Skeletal muscle tissue (tissue), 3 donors: ENCODE measurements at regions not wholly inside any gene's neighbourhood (a gene's known extent, or its start where the extent isn't known, plus 50 kb on each side); places are given as distances from the start of the nearest gene placed in this dataset.

ENCODE experiments used
- H3K27ac ChIP-seq: one replicate; pipeline ENCODE4 v1.7.0; 2013; ENCODE audit warnings: mild to moderate bottlenecking, low read depth, low read length, inconsistent platforms
- H3K27me3 ChIP-seq, 3 donors: one replicate each; pipeline ENCODE4 v1.7.0; 2013; ENCODE audit warnings: low read length in 3 of 3; ENCODE audit not compliant: control insufficient read depth in 3 of 3, insufficient read depth in 3 of 3
- H3K36me3 ChIP-seq, 3 donors: one replicate each; pipeline ENCODE4 v1.7.0; 2013; ENCODE audit warnings: low read length in 3 of 3; ENCODE audit not compliant: control insufficient read depth in 3 of 3, insufficient read depth in 3 of 3
- H3K4me1 ChIP-seq, 3 donors: one replicate each; pipeline ENCODE4 v1.7.0; 2013; ENCODE audit warnings: low read length in 3 of 3, mild to moderate bottlenecking in 3 of 3; ENCODE audit not compliant: control insufficient read depth in 3 of 3, insufficient read depth in 3 of 3
- H3K4me3 ChIP-seq, 3 donors: one replicate each; pipeline ENCODE4 v1.7.0; 2013; ENCODE audit warnings: low read length in 3 of 3
- H3K9ac ChIP-seq, 3 donors: one replicate each; pipeline ENCODE4 v1.7.0; 2013; ENCODE audit warnings: low read length in 3 of 3, mild to moderate bottlenecking in 3 of 3, moderate library complexity in 2 of 3, low read depth in 1 of 3
- H3K9me3 ChIP-seq, 3 donors: one replicate each; pipeline ENCODE4 v1.7.0; 2013; ENCODE audit warnings: low read length in 3 of 3; ENCODE audit not compliant: control insufficient read depth in 3 of 3
- donor health status: Osteomylitis.

DNA sequence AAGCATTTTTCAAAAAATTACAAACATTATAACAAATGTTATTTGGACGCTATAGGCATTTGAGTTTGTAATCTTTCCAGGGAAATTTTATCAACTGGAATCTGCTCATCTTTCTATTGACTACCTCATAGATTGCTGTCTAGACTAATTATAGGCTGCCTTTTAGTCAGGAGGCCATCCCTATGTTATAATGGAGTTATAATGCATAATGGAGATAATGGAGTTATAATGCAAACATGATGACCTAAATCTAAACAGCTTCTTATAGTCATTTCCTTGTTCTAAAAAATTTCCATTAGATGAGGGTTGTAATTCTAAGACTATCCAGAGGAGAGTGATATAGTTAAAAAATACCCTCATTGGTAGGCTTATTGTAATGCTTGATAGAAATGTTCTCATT is 226.4 kb downstream of the SI start:
- Histone ChIP-seq H3K9me3 (no peaks in the 10 kb centered on the region), H3K9ac (no peak overlapping the region), H3K4me3 (no peak overlapping the region), H3K27ac (no peak overlapping the region), H3K4me1 (no peaks in the 10 kb centered on the region), H3K36me3 (no peaks in the 10 kb centered on the region), H3K27me3 (no peaks in the 10 kb centered on the region)

DNA sequence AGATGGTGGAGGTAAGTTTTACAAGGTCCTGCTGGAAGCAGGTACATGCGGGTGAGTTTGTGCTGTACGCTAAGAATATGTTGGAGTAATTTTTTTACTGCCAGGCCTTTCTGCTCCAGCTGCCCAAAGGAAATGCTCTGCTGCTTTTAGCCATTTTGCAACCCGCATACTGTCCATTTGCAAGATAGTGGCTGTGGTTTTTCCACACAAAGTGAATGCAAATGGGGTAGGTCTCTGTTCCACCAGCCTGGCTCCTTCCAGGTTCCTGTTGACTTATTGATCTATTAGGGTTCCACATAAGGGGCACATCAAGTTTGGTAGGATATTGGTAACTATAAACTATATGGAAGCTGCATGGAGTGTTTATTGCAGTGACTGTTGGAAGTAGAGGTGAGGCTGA is 227.1 kb downstream of the SI start:
- H3K9me3 ChIP-seq, result no peaks in the 10 kb centered on the region
- no peak overlapping the region for H3K4me3 ChIP-seq

DNA sequence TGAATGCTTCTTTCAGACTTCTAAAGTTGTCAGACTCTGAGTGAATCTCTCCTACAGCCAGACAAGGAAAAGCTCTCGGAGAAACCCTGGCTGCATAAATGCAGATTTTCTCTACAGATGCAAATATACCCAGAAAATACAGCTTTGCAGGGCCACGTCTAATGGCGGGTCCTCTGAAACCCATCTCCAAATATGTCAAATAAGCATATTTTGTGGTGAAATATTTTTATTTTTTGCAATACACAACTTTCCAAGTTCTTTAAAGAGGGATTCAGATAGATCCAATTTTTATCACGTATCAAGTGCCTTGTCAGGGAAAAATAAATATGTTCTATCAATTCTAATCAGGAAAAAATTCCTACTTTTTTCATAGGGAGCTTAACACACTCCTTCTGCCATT is 229.4 kb downstream of the SI start:
- H3K4me1 ChIP-seq, result no peaks in the 10 kb centered on the region
- H3K9ac ChIP-seq, result no peak overlapping the region
- no peak overlapping the region for H3K4me3 ChIP-seq
- no peaks in the 10 kb centered on the region for H3K36me3 ChIP-seq
- no peaks in the 10 kb centered on the region for H3K27me3 ChIP-seq
- H3K27ac ChIP-seq, result no peak overlapping the region
- no peaks in the 10 kb centered on the region for H3K9me3 ChIP-seq

More for the DNA sequence above, 227.1 kb downstream of the SI start:
- Histone ChIP-seq H3K9ac (no peak overlapping the region), H3K4me1 (no peaks in the 10 kb centered on the region), H3K36me3 (no peaks in the 10 kb centered on the region), H3K27ac (no peak overlapping the region), H3K27me3 (no peaks in the 10 kb centered on the region)

DNA sequence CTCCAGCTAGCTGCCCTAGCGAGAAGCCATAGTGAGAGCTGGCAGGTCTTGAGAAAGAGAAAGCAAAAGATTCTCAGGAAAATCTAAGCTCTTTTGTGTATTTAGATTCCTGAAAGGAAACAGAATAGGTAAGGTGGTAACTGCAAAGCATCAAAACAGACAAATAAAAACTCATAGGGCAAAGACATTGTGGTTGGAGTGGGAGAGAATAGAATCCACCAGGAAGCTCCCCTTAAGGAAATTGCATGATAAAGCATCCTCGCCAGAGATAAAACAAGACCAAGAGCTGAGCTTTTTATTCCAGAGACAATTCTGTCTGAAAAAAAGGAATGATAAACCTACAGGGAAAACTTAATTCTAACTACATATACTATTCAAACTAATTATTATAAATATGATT is 232.6 kb downstream of the SI start:
- Histone ChIP-seq H3K27me3 (no peaks in the 10 kb centered on the region), H3K27ac (no peak overlapping the region), H3K9ac (no peak overlapping the region), H3K36me3 (no peaks in the 10 kb centered on the region), H3K9me3 (no peaks in the 10 kb centered on the region), H3K4me3 (no peak overlapping the region), H3K4me1 (no peaks in the 10 kb centered on the region)

DNA sequence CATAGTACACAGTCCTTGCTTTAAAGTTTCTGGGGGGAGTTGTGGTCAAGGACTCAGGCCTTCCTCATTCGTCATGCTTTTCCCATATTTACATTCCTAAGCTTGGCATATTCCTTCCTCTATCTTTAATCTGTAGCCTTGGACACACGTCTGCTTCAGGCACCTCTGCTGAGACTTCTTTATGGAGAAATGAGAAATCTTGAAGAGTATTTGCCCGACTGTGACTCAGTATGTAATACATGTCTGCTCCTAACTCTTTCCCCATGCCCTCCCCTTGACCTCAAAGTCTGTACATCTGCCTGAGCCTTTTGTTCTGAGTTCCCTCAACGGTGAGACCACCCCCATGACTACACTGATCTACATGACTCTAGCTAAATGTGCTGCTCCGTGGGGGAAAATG is 246.1 kb downstream of the SI start:
- Histone ChIP-seq H3K27me3 (no peaks in the 10 kb centered on the region), H3K4me1 (no peaks in the 10 kb centered on the region), H3K36me3 (no peaks in the 10 kb centered on the region), H3K9ac (no peak overlapping the region), H3K4me3 (no peak overlapping the region), H3K27ac (no peak overlapping the region), H3K9me3 (no peaks in the 10 kb centered on the region)

DNA sequence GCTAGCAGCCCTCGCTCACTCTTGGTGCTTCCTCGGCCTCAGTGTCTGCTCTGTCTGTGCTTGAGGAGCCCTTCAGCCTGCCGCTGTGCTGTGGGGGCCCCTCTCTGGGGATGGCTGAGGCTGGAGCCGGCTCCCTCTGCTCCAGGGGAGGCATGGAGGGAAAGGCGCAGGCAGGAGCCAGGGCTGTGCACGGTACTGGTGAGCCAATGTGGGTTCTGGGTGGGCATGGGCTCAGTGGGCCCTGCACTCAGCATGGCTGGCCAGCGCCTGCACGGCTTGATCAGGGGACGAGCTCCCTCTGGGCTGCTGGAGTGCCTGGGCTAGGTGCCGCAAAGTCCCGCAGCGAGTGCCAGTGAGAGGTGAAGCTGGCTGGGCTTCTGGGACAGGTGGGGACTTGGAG is 260.0 kb downstream of the SI start:
- Histone ChIP-seq H3K4me3 (no peak overlapping the region), H3K27ac (no peak overlapping the region), H3K4me1 (no peaks in the 10 kb centered on the region), H3K9me3 (no peaks in the 10 kb centered on the region), H3K27me3 (no peaks in the 10 kb centered on the region), H3K36me3 (no peaks in the 10 kb centered on the region), H3K9ac (no peak overlapping the region)

DNA sequence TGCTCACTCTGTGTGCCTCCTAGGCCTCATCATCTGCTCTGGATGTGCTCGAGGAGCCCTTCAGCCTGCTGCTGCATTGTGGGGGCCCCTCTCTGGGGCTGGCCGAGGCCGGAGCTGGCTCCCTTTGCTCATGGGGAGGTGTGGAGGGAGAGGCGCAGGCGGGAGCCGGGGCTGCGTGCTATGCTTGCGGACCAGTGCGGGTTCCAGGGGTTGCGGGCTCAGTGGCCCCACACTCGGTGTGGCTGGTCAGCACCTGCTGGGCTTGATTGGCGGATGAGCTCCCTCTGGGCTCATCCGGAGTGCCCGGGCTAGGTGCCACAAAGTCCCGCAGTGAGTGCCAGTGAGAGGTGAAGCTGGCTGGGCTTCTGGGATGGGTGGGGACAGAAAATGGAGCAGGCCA is 264.2 kb downstream of the SI start:
- Histone ChIP-seq H3K4me1 (no peaks in the 10 kb centered on the region), H3K9me3 (no peaks in the 10 kb centered on the region), H3K27me3 (no peaks in the 10 kb centered on the region), H3K27ac (no peak overlapping the region), H3K36me3 (no peaks in the 10 kb centered on the region), H3K9ac (no peak overlapping the region), H3K4me3 (no peak overlapping the region)

DNA sequence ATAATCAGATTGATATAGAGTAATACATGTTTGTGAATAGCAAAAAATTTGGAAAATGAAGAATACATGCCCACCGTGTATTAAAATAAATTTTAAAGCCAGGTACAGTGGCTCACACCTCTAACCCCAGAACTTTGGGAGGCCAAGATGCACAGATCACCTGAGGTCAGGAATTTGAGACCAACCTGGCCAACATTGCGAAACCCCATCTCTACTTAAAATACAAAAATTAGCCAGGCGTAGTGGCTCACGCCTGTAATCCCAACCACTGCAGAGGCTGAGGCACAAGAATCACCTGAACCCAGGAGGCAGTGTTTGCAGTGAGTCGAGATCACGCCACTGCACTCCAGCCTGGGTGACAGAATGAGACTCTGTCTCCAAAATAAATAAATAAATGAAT is 266.3 kb downstream of the SI start:
- Histone ChIP-seq H3K4me3 (no peak overlapping the region), H3K9ac (no peak overlapping the region), H3K27me3 (no peaks in the 10 kb centered on the region), H3K36me3 (no peaks in the 10 kb centered on the region), H3K9me3 (no peaks in the 10 kb centered on the region), H3K27ac (no peak overlapping the region), H3K4me1 (no peaks in the 10 kb centered on the region)

DNA sequence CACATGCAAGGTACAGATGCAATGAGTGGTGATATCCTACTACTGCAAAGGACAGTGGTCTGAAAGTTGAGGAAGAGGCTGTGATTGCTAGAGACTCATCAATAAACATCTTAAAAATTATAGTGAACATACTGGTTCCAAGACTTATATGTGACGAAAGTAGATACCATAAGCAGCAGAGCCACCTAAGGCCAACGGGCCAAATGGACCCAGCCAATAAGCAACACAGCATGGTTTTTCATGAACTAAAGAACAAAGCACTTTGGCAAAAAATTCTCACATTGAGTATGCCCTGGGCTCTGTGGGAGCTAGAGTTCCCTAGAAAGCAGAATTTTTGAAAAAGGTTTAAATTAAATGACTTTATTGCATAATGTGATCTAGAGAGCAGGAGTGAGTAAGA is 272.1 kb downstream of the SI start:
- H3K9me3 ChIP-seq, result no peaks in the 10 kb centered on the region
- no peaks in the 10 kb centered on the region for H3K4me1 ChIP-seq
- no peak overlapping the region for H3K9ac ChIP-seq
- H3K27ac ChIP-seq, result no peak overlapping the region
- no peaks in the 10 kb centered on the region for H3K27me3 ChIP-seq
- no peaks in the 10 kb centered on the region for H3K36me3 ChIP-seq
- H3K4me3 ChIP-seq, result no peak overlapping the region

DNA sequence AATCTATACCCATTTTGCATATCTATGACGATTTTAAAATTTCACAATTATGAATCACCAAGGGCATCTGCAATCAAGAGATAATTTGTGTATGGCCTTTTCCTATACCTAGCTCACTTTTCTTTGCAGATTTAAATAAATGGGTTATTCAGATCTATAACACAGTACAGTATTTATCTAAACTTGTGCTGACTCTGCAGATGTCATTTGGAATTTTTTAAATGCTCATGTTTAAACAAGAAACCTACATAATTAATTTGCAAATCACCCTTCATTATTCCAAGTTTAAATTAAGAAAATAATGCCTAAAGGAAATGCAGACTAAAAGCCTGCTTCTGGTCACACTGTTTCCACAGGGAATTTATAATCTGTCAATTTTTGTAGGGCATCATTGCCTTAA is 284.2 kb downstream of the SI start:
- Histone ChIP-seq H3K27me3 (no peaks in the 10 kb centered on the region), H3K27ac (no peak overlapping the region), H3K4me1 (no peaks in the 10 kb centered on the region), H3K36me3 (no peaks in the 10 kb centered on the region), H3K4me3 (no peak overlapping the region), H3K9me3 (no peaks in the 10 kb centered on the region), H3K9ac (no peak overlapping the region)

DNA sequence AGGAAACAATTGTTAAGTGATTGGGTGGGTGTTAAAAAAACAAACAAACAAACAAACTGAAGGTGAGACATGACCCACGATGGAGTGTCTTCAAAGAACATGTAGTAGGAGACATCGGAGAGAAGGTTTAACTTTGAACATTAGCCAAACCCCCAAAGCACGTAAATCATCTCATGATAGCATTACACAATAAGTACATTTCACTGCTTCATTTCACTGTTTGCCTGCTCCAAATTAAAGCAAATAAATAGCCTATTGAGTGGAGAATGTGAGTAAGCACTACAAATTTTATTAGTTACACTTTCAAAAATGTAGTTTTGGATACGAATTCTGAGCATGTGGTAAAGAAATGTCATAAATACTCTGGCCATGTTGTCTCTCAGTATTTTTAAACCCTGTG is 287.0 kb downstream of the SI start:
- H3K9ac ChIP-seq, result no peak overlapping the region
- no peak overlapping the region for H3K4me3 ChIP-seq
- H3K27ac ChIP-seq, result no peak overlapping the region
- no peaks in the 10 kb centered on the region for H3K9me3 ChIP-seq
- H3K4me1 ChIP-seq, result no peaks in the 10 kb centered on the region
- H3K36me3 ChIP-seq, result no peaks in the 10 kb centered on the region
- H3K27me3 ChIP-seq, result no peaks in the 10 kb centered on the region
